GM18517 (cell line): ENCODE measurements at regions not wholly inside any gene's neighbourhood (a gene's known extent, or its start where the extent isn't known, plus 50 kb on each side); places are given as distances from the start of the nearest gene placed in this dataset.

ENCODE experiments used
- ATAC-seq: cut with Tn5 transposase; IDR thresholded peaks from one replicate; pipeline ENCODE4 v1.9.1; 2021; ENCODE audit warnings: mild to moderate bottlenecking, moderate library complexity; ENCODE audit not compliant: unreplicated experiment

GRCh38 chr5:35284364-35284763 lies 54.1 kb upstream of the PRLR start:
- no peak for ATAC-seq

GRCh38 chr5:35282810-35283209 lies 52.5 kb upstream of the PRLR start:
- ATAC-seq = no peak

- ATAC-seq = no peak
These were observed 51.3 kb upstream of the PRLR start for GRCh38 chr5:35281613-35282012.
